GM19324 (cell line): ENCODE measurements at regions not wholly inside any gene's neighbourhood (a gene's known extent, or its start where the extent isn't known, plus 50 kb on each side); places are given as distances from the start of the nearest gene placed in this dataset.

Experiments used
- ATAC-seq: cut with Tn5 transposase; IDR thresholded peaks from one replicate; pipeline ENCODE4 v1.9.1; 2021; ENCODE audit warnings: mild to moderate bottlenecking, moderate library complexity; ENCODE audit not compliant: unreplicated experiment, low FRiP score

DNA sequence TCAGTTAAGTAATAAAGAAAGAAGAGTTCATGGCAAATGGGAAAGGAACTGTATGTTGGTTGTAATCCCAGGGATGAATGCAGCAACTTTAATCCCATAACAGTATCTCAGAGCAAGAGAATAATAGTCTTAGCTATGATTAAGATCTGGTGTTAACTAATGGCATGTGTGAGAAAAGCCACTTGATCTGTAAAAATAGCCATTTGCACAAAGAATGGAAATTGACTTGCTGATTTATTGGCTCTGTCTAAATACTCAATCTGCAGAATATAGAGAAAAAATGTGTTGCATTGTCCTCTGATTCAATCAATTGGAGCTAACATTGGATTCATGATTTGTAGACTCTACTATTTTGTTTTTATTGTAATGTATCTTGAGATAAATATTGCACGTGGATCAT, 987.0 kb downstream of the NSUN3 start:
- ATAC-seq = no peak

DNA sequence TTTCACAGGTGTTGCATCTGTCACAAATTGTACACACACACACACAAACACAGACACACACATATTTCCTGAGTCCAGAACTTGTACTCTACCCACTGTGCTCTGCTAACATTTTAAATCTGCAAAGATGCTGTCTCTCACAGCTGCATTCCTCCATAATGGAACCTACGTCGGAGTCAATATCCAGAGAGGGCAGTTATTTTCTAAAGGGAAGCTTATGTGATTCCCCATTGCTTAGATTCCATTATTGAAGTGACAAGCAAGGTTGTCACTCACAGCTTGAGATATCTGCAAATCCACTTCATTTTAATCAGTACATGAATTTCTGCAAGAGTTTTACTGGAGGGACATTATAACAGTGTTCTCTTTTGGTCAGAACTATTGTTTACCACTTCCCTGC, 992.4 kb downstream of the NSUN3 start:
- no peak for ATAC-seq

DNA sequence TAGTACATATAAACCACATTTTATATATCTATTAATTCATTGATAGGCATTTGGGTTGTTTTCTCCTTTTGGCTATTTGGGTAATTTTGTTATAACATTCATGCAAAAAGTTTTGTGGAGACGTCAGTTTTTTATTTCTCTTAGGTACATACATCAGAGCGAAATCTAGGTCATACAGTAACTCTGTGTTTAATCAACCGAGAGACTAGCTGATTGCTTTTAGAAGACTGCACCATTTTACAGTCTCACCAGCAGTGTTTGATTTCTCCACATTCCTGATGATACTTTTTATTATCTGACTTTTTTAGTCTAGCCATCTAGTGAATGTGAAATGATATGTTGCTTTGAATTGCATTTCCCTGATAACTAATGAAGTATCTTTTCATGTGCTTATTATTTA, 1019.3 kb downstream of the NSUN3 start:
- ATAC-seq = no peak

DNA sequence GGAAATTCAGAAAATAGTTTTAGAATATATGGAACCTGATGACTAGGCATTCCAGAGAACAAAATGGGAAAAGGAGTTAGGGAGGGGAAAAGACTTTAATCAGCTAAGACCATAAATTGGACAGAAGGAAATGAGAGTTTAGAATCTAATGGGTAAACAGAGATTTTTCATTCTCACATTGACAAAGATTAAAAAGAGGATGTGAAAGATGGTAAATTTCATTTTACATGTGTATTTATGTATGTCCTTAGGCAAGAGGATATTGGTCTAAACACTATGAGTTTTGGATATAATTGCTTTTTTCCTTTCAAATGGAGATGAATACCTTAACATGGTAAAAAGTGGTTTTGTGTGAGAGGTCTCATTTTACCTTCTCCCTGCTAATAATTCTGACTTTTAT, 1021.9 kb downstream of the NSUN3 start:
- no peak for ATAC-seq

DNA sequence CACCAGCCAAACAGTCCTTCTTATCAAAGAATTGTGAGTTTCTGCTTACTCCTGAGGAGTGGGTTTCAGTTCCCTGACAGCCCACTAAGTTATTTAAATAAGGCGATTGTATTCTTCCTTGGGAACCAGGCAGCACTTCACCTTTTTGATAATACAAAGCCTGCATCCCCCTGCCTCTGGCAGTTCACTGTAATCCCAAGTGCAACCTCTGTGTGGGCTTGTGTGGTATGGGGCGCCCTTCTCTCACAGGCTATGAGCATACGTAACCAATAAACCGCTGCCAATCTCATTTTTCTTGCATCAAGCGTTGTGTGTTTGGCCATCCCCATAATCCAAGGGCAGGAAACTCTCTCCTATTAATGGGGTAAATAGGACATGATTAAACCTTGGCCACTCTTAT, 1025.6 kb downstream of the NSUN3 start:
- no peak for ATAC-seq

DNA sequence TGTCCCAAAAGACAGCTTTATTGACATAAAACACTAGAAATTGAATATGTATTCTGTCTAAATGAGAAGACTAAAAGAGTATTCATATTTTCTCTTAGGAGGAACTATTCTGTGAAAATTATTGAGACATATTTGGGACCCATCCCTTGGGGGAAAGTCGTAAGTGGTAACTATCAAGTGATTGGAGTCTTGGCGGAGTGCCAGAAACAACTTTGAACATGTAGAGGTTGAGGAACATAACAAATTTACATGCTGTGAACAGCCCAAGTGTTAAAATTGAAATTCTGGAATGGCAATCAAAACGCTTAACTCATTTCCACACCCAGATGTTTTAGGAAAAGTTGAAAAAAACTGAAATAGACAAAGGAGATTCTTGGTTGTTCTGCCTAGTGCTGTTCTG, 1034.6 kb downstream of the NSUN3 start:
- ATAC-seq = no peak

DNA sequence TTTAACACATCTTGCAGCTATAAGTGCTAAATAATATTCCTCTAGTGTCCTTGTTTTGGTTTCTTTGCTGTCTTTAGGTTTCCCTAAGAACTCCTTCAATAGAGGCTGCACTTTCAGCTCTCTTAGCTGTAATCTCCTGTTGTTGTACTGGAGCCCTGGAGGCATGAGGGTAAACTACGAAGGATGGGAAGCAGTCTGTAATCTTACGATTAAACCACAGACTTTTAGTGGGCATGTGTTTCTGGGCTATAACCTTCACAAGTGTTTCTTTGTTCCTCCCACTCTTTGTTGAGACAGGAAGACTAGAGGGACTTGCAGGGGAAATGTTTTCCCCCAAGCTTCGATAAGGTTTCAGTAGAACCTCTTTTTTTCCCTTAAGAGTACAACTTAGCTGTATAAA, 1058.1 kb downstream of the NSUN3 start:
- no peak for ATAC-seq

DNA sequence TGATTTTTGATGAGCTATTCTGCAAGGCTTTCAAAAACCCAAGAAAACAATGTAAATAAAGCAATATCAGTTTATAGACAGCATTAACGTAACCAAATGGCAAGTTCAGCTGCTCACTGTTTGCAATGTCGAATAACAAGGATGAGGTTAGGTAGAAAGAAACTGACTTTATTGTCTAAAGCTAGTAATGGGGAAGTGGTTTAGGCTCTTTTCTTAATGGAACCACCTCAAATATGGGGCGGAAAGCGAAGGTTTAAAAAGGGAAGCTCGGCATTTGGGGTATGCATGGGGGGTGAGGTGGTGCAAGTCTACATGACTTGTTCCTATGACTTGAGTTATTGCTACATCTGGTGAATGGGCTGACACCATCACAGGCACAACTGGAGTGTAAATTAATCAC, 1060.2 kb downstream of the NSUN3 start:
- ATAC-seq = no peak

DNA sequence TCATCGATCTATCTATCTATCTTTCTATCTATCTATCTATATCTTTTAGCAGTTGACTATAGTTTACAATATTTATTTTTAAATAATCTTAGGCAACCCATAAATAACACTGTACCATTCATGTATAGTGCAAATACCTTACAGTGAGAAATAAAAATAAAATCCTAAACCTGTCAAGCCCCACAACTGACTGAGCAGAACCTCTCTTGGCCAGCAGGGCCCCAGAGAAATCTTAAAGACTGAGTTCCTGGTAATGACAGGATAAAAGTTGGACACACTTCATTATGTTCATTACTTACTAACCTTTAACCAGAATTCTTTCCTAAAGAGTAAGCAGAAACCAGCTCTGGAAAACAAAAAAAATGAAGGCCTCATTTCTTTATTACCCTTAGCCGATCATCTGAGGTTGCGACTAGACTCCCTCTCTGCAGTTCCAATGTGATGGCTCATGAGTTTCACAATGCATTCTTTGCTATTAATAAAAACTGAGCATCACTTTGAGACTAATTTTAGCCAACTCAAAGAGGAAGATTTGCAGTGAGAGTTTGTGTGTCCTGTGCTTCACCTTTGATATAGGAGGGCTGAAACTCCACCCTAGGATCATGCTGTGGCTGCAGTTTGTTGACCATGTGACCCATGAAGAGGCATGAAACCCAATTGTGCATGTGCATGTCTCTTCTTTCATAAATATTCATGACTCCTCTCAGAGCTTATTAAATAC, 1072.0 kb downstream of the NSUN3 start:
- ATAC-seq = no peak

DNA sequence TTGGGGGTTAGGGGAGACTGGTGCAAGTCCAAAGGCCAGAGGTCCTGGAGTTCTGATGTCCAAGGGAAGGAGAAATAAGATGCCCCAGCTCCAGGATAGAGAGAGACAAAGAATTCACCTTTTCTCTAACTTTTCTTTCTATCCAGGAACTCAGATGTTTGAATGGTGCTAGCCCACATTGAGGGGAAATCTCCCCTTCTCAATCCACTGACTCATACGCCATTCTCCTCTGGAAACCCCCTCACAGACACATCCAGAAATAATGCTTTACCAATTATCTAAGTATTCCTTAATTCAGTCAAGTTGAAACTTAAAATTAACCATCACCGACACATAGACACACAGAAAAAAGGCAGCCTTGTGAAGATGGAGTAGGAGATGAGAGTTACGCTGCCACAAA, 1085.2 kb downstream of the NSUN3 start:
- ATAC-seq = no peak

DNA sequence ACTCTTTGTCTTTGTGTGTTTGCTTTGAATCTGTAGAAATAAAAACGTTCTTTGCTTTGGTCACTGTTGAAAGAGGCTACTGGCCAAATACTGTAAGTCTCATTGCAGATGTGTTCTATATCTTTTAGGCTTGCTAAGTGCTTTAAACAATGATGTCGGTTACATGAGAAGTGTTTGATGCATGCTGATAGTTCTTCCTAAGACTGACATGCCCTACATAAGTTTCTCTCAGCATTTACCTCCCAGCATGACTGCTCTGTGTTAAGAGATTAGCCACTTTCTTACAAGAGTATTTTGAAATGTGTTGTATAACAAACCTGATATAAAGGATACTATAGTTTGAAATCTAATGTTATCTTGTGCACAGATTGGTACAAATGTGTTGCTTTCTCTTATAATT, 1088.7 kb downstream of the NSUN3 start:
- ATAC-seq = no peak

DNA sequence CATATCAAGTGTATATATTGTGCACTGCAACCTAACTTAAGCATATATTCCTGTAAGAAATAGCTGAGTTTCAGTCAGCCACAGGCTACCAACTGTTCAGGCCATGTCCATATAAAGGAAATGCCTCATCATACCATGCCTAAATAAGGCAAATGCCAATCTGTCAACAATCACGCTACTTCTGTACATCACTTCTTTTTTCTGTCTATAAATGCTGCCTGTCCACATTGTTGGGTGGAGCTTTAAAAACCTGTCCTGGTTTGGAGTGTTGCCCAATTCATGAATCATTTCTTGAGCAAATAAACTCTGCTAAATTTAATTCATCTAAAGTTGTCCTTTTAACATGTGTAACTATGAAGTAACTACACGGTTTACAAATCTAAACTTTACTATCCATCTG, 1091.9 kb downstream of the NSUN3 start:
- no peak for ATAC-seq

DNA sequence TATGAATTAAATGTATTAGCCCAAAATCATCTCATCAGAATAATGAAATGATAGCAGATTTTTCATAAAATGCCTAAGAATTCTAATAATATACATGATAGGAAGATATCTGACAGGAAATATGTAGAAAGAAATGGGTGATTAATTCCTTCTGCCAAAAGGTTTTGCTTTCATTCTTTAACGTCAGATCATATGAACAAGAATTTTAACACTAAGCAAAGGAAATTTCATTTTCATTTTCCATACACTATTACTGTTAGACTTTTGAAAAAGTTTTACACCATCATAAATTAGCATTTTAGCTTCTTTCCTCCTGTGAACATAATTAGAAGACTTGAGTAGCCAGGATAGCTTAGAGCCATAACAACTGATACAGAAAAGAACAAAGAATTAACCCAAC, 1099.9 kb downstream of the NSUN3 start:
- no peak for ATAC-seq

DNA sequence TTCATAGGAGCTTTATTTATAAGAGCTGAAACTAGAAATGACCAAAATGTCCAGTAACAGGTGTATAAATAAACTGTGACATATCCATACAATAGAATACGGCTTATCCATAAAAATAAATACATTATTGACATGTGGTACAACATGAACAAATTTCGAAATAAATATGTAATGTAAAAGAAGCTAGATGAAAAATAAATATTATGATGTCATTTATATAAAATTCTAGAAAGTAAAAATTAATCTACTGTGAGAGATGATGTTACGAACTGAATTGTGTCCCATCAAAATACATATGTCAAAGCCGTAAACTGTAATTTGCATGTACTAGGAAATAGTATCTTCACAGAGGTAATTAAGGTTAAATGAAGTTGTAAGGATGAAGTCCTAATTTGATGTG, 1104.9 kb downstream of the NSUN3 start:
- no peak for ATAC-seq

DNA sequence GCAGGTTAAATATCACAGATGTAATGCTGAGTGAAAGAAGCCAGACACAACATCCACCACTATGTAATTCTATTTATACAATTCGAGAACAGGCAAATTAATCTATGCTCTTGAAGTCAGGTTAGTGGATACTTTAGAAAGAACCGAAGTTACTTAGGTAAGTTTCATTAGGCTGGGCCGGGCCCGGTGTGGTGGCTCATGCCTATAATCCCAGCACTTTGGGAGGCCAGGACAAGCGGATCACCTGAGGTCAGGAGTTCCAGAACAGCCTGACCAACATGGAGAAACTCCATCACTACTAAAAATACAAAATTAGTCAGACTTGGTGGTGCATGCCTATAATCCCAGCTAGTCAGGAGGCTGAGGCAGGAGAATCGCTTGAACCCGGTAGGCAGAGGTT, 1105.7 kb downstream of the NSUN3 start:
- ATAC-seq = no peak

DNA sequence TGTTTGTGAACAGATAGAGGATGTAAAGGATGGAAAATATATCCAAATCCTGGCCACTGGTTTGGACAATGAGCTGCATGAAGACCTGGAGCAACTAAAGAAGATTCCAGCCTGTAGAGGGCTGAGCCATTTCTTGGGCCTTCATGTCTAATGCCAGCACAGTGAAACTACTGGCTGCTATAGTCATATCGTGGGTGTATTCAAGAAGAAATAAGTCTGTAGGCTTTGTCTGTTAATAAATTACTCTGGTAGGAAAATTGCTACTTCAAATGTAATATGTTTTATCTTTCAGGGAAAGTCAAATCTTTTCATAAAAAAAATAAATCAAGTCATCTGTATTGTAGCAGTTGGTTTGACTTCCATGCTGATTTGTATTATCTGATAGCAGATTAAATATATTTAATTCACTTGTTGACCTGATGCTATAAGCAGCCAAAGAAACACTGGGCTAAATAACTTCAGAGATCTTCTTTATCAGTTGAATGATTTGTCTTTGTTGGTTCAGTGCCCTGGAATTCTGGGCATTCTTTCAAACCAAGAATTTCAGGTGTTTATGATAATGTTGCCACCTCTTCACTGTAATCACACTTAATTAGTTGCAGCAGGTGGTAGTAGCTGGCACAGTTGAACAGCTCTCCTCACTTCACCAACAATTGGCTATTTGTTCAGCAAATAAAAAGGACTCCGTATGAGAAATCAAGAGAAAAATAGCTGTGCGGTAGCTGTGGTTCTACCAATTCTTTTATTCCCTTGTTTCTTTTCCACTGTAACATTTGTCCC, 1109.5 kb downstream of the NSUN3 start:
- ATAC-seq = no peak

DNA sequence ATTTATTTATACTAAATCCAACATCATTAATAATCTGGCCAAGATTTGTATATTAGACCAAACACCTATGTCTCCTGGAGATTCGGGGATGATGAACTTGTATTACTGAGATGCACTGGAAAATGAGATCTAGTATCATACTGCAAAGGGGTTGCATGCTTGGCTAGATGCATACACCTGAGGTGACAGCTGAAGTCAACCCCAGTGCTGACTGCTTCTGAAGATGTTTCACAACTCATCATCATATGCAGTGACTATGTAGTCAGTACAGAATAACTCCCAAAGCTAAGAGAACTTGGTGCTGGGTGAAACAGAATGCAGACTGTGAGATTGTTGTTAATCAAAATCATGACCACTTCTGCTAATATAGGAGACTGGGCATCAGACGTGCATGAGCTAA, 1114.2 kb downstream of the NSUN3 start:
- ATAC-seq = no peak

DNA sequence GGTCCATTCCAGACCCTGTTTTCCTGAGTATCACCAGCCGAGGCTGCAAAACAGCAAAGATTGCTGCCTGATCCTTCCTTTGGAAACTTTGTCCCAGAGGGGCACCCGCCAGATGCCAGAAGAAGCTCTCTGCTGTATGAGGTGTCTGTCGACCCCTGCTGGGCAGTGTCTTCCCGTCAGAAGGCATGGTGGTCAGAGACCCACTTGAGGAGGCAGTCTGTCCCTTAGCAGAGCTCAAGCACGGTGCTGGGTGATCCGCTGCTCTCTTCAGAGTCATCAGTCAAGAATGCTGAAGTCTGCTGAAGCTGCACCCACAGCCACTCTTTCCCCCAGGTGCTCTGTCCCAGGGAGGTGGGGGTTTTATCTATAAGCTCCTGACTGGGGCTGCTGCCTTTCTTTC, 1121.2 kb downstream of the NSUN3 start:
- no peak for ATAC-seq

DNA sequence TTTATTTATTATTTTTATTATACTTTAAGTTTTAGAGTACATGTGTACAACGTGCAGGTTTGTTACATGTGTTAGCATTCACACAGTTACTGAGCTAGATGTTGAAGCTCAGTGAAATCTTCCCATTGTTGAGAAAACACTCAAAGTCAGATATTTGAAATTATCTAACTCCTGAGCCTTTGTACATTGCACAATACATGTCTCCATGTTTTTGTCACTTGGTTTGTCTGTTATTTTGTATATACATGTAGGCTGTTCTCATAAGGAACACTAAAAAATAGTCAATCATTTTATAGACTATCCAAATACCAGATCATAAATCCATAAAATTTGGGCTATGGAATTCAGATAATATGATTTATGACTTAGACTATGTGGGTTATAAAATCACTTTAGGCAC, 1126.5 kb downstream of the NSUN3 start:
- no peak for ATAC-seq

DNA sequence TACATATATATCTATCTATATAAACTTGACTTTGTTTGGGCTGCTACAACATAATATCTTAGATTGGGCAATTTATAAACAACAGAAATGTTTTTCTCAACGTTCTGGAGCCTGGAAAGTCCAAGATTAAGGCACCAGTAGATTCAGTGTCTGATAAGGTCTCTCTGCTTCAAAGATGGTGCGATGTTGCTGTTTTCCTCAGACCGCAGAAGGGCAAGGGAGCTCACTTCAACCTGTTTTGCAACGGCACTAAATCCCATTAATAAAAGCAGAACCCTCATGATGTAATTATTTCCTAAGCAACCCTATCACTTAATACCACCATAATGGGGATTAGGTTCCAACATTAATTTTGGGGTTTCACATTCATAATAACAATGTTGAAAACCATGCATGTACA, 1134.8 kb downstream of the NSUN3 start:
- ATAC-seq = no peak

DNA sequence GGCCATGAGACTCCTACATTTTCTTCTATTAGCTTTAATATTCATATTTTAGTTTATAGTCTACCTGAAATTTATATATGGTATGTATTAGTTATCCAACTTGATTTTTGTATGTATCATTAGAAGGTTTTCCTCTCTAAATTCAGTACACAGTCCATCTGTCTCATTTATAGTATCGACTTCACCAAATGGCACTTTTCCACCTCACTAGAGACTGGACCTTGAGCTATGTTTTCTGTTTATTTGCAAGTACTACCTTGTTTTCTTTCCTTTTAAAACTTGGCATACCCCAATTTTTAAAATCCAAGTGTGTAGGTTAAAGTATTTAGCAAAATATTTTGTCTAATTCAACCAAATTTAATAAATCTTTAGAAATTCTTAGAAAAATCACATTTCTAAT, 1137.5 kb downstream of the NSUN3 start:
- ATAC-seq = no peak

DNA sequence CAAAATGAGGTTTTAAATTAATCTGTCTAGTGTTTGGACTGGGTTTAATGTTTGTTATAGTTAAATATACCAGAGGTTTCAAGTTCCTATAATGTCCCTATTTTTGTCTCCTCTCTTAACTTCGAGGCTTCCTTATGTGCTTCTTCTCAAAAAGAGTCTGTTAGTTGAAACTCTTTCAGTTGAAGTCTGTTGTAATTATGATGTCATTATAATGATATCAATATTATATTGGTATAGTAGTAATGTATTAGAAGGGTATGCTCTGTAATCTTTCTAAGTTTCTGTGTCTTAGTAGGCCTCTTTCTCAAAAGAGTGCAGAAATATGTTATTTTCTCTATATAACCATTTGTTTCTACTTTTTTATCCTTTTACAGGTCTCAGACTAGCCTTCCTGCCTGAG, 1148.0 kb downstream of the NSUN3 start:
- no peak for ATAC-seq
